PC-3 (cell line): ENCODE measurements at regions not wholly inside any gene's neighbourhood (a gene's known extent, or its start where the extent isn't known, plus 50 kb on each side); places are given as distances from the start of the nearest gene placed in this dataset.

ENCODE experiments used
- ATAC-seq: fragments of 200-7000 bp; cut with Tn5 transposase; 2 replicates; pipeline ENCODE4 v1.9.1; 2020; ENCODE audit warnings: mild to moderate bottlenecking, moderate library complexity
- BruUV-seq: library from RNA; stranded (reverse); fragments of 400-500 nt; replicated peaks from 2 replicates; lab custom pipeline; 2021; lab: Mats Ljungman, UMichigan
- CTCF ChIA-PET: fragments of 300-600 bp; sonication (Branson Sonifier 250); formaldehyde crosslinking; loops from one replicate; lab custom pipeline; 2022; ENCODE audit warnings: antibody characterized with exemption; lab: Charles Lee
- POLR2A ChIA-PET: fragments of 300-600 bp; sonication (Branson Sonifier 250); formaldehyde crosslinking; loops from one replicate; lab custom pipeline; 2022; ENCODE audit warnings: antibody characterized with exemption; ENCODE audit not compliant: unreplicated experiment; lab: Charles Lee
- DNase-seq: peaks from one replicate; pipeline ENCODE4 v3.0.0-alpha.2; 2015
- H2AFZ ChIP-seq: fragments of 300-600 bp; sonication (generic); 2 replicates; pipeline ENCODE4 v1.6.0; 2016; ENCODE audit warnings: antibody characterized with exemption, low read length
- H3F3A ChIP-seq: fragments of 300-600 bp; sonication (generic); one replicate; pipeline ENCODE4 v1.6.0; 2017; ENCODE audit warnings: antibody characterized with exemption, low read length, control low read depth, mild to moderate bottlenecking; ENCODE audit not compliant: unreplicated experiment
- H3K27ac ChIP-seq: fragments of 300-600 bp; sonication (generic); 2 replicates; pipeline ENCODE4 v1.5.1; 2016; ENCODE audit warnings: mild to moderate bottlenecking, low read length
- H3K27me3 ChIP-seq: fragments of 300-600 bp; sonication (generic); 2 replicates; pipeline ENCODE4 v1.6.1; 2016; ENCODE audit warnings: low read length, mixed read lengths
- H3K36me3 ChIP-seq: fragments of 300-600 bp; sonication (generic); 2 replicates; pipeline ENCODE4 v1.6.1; 2016; ENCODE audit warnings: low read depth, mixed run types, low read length, mixed read lengths
- H3K4me1 ChIP-seq: fragments of 300-600 bp; sonication (generic); 2 replicates; pipeline ENCODE4 v1.5.1; 2016; ENCODE audit warnings: low read length; ENCODE audit not compliant: insufficient read depth
- H3K4me2 ChIP-seq: fragments of 300-600 bp; sonication (generic); 2 replicates; pipeline ENCODE4 v1.6.0; 2016; ENCODE audit warnings: low read length
- H3K4me3 ChIP-seq: fragments of 300-600 bp; sonication (generic); 2 replicates; pipeline ENCODE4 v1.5.1; 2016; ENCODE audit warnings: mild to moderate bottlenecking, low read length, mixed read lengths
- H3K79me2 ChIP-seq: fragments of 300-600 bp; sonication (generic); 2 replicates; pipeline ENCODE4 v1.6.1; 2017; ENCODE audit warnings: low read length, mixed read lengths
- H3K9ac ChIP-seq: fragments of 300-600 bp; sonication (generic); 2 replicates; pipeline ENCODE4 v1.6.0; 2016; ENCODE audit warnings: mild to moderate bottlenecking, low read length
- H3K9me2 ChIP-seq: fragments of 300-600 bp; sonication (generic); replicated peaks from 2 replicates; pipeline ENCODE4 v1.6.1; 2016; ENCODE audit warnings: mixed run types, low read length, mixed read lengths
- H3K9me3 ChIP-seq: fragments of 300-600 bp; sonication (generic); 2 replicates; pipeline ENCODE4 v1.6.1; 2016; ENCODE audit warnings: low read length, mixed read lengths
- H4K20me1 ChIP-seq: fragments of 300-600 bp; sonication (generic); 2 replicates; pipeline ENCODE4 v1.6.1; 2016; ENCODE audit warnings: low read length, mixed read lengths
- EZH2 ChIP-seq: fragments of 300-600 bp; sonication (generic); IDR thresholded peaks from one replicate; pipeline ENCODE4 v1.6.1; 2017; ENCODE audit warnings: antibody characterized with exemption, mild to moderate bottlenecking, low read length; ENCODE audit not compliant: unreplicated experiment
- EZH2phosphoT487 ChIP-seq: fragments of 300-600 bp; sonication (generic); IDR thresholded peaks from 2 replicates; pipeline ENCODE4 v1.6.1; 2018; ENCODE audit warnings: mild to moderate bottlenecking, antibody characterized with exemption, low read length, borderline replicate concordance
- intact Hi-C: fragments of 100-400 bp; cut with micrococcal nuclease; formaldehyde crosslinking; loops from 2 replicates; pipeline ENCODE4 v1.9.0; 2023
- TF ChIP-seq, protein P1 (sequence below): fragments of 300-600 bp; sonication (generic); conservative IDR thresholded peaks from 2 replicates; pipeline ENCODE4 v1.5.1; 2017; ENCODE audit warnings: antibody characterized with exemption, low read depth, mild to moderate bottlenecking, low read length

DNA sequence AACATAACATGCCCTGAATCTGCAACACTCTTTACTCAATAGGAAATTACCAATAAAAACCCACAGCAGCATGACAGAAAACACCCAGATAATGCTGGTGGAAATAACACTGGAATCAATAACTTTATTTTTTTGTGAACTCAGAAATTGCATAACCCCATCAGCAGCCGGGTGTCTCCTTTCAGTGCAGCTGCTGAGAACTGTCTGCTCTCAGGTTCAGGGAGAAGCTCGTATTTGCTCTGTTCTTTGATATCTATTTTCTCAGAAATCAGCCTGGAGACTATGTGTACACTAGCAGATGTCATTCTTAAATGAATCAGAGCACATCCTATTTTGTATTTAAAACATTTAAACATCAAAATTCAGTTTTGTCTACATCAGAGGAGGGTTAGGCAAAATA lies 506.0 kb downstream of the POM121L12 start:
- ATAC-seq (no peak), DNase-seq (no peak)
- Histone ChIP-seq H4K20me1 (no peaks in the 10 kb centered on the region), H3K79me2 (no peaks in the 10 kb centered on the region), H3K27me3 (no peaks in the 10 kb centered on the region; the same call in 1 of the 2 replicates), H3K36me3 (no peaks in the 10 kb centered on the region), H3K9me2 (no peaks in the 10 kb centered on the region), H2AFZ (no peak overlapping the region), H3K9ac (no peak overlapping the region), H3K9me3 (0 out of 2 replicates have a peak, but pooled peaks cover 4% of the 10 kb centered on the region), H3K27ac (no peak overlapping the region), H3K4me2 (no peak overlapping the region), H3K4me3 (no peak overlapping the region), H3K4me1 (no peaks in the 10 kb centered on the region), H3F3A (no peaks in the 10 kb centered on the region)
- TF ChIP-seq, protein P1, sequence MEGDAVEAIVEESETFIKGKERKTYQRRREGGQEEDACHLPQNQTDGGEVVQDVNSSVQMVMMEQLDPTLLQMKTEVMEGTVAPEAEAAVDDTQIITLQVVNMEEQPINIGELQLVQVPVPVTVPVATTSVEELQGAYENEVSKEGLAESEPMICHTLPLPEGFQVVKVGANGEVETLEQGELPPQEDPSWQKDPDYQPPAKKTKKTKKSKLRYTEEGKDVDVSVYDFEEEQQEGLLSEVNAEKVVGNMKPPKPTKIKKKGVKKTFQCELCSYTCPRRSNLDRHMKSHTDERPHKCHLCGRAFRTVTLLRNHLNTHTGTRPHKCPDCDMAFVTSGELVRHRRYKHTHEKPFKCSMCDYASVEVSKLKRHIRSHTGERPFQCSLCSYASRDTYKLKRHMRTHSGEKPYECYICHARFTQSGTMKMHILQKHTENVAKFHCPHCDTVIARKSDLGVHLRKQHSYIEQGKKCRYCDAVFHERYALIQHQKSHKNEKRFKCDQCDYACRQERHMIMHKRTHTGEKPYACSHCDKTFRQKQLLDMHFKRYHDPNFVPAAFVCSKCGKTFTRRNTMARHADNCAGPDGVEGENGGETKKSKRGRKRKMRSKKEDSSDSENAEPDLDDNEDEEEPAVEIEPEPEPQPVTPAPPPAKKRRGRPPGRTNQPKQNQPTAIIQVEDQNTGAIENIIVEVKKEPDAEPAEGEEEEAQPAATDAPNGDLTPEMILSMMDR, result no peak
- no peak for TF ChIP-seq EZH2
- TF ChIP-seq EZH2phosphoT487, result no peak
- no TSS peak for BruUV-seq
- intact Hi-C loops, result no loop called here
- ChIA-PET POLR2A (no interaction called here), CTCF (no interaction called here)

DNA sequence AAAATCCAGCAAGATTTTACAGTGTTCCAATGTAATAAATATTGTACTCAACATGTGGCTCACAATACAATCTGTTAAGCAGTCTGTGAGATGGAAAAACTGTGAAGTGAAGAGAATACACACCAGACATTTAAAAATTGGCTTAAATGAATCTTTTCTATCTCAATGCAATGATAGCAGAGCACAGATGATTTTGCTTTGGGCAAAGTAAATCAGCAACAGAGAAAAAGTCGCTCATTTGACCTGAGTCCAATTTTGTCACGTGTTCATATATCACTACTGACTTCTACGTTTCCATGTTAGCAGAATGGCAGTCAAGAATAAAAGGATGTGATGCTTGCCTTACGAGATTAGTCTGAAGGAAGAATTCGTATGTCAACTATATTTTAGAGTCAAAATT lies 506.7 kb downstream of the POM121L12 start:
- H3K27ac ChIP-seq, result no peak overlapping the region
- no peak overlapping the region for H2AFZ ChIP-seq
- H3K4me2 ChIP-seq, result no peak overlapping the region
- H3K9me3 ChIP-seq, result 0 out of 2 replicates have a peak, but pooled peaks cover 4% of the 10 kb centered on the region
- H3K27me3 ChIP-seq, result no peaks in the 10 kb centered on the region; the same call in 1 of the 2 replicates
- ATAC-seq (no peak), DNase-seq (no peak)
- H3F3A ChIP-seq, result no peaks in the 10 kb centered on the region
- TF ChIP-seq EZH2phosphoT487 (no peak), EZH2 (no peak)
- TF ChIP-seq, protein P1, result no peak
- H3K9me2 ChIP-seq, result no peaks in the 10 kb centered on the region
- no peaks in the 10 kb centered on the region for H3K36me3 ChIP-seq
- no peaks in the 10 kb centered on the region for H3K4me1 ChIP-seq
- no peak overlapping the region for H3K9ac ChIP-seq
- ChIA-PET CTCF (no interaction called here), POLR2A (no interaction called here)
- intact Hi-C loops, result no loop called here
- H4K20me1 ChIP-seq, result no peaks in the 10 kb centered on the region
- no TSS peak for BruUV-seq
- no peak overlapping the region for H3K4me3 ChIP-seq
- H3K79me2 ChIP-seq, result no peaks in the 10 kb centered on the region
